Uterus (tissue), 2 donors: ENCODE measurements at regions not wholly inside any gene's neighbourhood (a gene's known extent, or its start where the extent isn't known, plus 50 kb on each side); places are given as distances from the start of the nearest gene placed in this dataset.

Experiments used
- POLR2A ChIP-seq, 2 donors: fragments of 450-650 bp; IDR thresholded peaks; one replicate each; pipeline ENCODE4 v1.6.1; 2016; ENCODE audit warnings: antibody characterized with exemption in 2 of 2, mild to moderate bottlenecking in 1 of 2, moderate library complexity in 1 of 2
- TF ChIP-seq, protein P1 (sequence below), 4 experiments: fragments of 200-600 bp in 2 of 4; fragments of 450-650 bp in 2 of 4; sonication (generic) in 2 of 4; IDR thresholded peaks; one replicate each; pipeline ENCODE4 v1.5.1; 2016 to 2019; ENCODE audit warnings: antibody characterized with exemption in 4 of 4, mild to moderate bottlenecking in 2 of 4, moderate library complexity in 1 of 4

- TF ChIP-seq, protein P1, sequence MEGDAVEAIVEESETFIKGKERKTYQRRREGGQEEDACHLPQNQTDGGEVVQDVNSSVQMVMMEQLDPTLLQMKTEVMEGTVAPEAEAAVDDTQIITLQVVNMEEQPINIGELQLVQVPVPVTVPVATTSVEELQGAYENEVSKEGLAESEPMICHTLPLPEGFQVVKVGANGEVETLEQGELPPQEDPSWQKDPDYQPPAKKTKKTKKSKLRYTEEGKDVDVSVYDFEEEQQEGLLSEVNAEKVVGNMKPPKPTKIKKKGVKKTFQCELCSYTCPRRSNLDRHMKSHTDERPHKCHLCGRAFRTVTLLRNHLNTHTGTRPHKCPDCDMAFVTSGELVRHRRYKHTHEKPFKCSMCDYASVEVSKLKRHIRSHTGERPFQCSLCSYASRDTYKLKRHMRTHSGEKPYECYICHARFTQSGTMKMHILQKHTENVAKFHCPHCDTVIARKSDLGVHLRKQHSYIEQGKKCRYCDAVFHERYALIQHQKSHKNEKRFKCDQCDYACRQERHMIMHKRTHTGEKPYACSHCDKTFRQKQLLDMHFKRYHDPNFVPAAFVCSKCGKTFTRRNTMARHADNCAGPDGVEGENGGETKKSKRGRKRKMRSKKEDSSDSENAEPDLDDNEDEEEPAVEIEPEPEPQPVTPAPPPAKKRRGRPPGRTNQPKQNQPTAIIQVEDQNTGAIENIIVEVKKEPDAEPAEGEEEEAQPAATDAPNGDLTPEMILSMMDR (IDR thresholded peaks at IDR 0.05): no peak
- TF ChIP-seq POLR2A (IDR thresholded peaks at IDR 0.05): no peak
These were observed 319.6 kb downstream of the GPATCH2 start for GRCh38 chr1:217311269-217311668.
